ENCODE measurements at regions not wholly inside any gene's neighbourhood (a gene's known extent, or its start where the extent isn't known, plus 50 kb on each side); places are given as distances from the start of the nearest gene placed in this dataset.
A peak's percentile ranks its signal among the peaks of the same experiment; 100 is the strongest.
"Not testable (repeated sequence)": the region's sequence is repeated elsewhere in the genome, so short reads cannot be mapped to it uniquely, and the experiment has no call there.

DNA sequence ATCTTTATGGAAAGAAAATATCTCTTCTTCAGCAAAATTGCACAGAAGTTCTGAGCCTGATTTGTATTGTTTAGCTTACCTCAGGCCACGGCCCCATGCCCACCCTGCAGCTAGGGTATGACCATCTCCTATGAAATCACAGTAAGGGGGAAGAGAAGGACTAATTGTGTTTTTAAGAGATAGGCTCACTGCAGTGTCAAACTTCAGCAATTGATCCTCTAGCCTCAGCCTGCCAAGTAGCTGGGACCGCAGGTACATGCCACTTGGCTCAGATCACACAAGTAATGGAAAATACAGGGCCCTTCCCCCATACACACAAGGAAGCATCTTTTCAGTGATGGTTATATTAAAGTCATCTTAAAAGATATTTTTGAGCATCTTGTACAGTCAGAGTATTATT lies 60.0 kb downstream of the DMAC1 start:
- no peak for DNase-seq

DNA sequence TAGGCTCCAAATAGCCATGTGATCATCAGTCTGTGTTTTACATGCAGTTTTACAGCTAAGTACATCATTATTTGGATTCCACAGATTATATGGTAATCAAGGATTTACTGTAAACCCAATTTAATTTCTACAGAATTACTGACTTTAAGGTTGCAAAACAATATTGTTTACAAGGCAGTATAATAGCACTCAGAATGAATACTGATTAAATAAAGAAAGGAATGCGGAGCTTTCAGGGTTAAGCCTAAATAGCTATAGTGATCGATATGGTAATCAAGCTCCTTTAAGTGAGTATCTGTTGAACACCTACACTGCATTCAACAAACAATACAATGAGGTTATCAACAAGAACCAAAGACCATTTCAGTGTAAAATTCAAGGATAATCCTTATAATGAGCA lies 64.3 kb downstream of the DMAC1 start:
- no peak for DNase-seq

DNA sequence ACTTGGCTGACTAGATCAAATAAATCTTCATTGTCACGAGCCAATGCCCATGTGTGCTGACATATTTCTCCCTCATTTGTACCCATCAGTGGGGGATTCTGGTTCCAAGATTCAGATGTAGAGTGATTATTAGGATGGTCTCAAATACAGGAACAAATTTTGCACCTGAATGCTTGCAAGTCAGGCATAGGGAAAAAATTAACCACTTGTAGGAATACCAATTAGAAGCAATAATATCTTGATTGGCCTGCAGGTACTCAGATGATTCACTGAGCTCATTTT lies 69.5 kb downstream of the DMAC1 start:
- DNase-seq, result no peak

DNA sequence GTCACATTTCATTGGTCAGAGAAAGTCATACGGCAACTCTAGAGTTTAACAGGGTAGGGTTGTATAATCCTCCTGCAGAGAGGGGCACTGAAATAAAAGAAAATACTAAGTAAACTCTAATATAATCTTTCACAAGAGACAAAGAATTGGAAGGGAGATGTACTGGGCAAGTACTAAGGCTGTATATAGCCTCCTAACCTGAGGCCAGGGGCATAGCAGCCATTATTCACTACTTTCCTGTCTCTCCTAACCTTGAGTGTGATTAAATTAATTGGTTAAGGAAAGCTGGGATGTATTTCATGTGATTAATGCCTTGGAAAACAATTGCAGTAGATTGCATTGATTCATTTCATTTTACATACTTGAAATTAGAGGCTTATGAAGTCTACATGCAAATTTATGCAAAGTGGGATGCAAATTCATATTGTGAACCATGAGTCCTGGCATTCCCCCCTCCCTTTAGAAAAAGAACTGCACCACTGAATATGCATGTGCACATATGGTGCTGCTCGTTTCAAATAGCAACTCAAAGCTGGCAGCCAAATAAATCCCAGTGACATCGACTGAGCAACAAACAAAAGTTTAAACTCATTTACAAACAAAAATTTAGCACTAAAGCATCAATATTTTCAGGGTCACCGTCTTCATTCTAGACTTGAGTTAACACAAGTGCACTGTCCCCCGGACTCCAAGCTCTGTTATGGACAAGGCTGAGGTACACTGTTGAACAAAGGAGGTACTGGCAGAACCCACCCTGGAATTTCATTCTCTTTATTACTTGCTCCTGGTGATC lies 70.0 kb downstream of the DMAC1 start:
- no peak for DNase-seq

DNA sequence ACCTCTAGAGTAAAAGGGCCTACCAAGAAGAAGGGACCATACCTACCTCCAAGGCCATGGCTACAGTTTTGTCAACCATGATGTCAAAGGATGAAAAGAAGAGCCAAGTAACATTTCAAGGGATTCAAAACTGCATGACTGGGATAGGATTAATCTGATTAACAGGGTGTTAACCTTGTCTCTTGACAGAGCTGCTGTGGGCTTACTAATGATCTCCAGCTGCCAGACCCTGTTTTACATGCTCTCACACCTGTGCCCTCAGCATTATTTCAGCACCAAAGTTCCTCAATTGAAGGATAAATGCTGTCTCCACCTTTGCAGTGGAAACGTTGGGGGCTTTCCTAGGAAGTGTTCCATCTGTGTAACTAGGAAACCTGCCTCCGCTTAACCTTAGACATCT lies 78.3 kb downstream of the DMAC1 start:
- no peak for DNase-seq

DNA sequence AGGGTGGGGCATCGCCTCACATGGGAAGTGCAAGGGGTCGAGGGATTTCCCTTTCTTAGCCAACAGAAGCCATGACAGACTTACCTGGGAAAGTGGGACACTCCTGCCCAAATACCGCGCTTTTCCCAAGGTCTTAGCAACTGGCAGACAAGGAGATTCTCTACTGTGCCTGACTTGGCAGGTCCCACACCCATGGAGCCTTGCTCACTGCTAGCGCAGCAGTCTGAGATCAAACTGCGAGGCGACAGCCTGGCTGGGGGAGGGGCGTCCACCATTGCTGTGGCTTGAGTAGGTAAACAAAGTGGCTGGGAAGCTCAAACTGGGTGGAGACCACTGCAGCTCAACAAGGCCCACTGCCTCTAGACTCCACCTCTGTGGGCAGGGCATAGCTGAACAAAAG lies 86.5 kb downstream of the DMAC1 start:
- DNase-seq, result not testable (repeated sequence)

DNA sequence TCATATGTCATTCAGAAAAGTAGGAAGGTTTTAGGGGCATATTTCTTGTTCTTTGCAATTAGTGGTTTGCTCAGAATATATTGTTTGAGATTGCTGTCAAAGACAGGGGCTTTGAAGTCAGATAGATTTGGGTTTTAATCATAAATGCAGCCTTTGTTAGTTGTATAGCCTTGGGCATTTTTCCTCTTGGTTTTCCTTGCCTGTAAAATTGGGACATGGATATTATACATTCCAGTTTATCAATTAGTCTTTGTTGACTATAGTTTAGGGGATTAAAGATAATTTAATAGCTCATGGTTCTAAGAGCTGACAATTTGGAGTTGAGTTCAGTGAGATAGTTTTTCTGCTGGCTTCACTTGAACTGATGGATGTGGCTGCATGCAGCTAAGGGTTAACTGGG lies 88.9 kb downstream of the DMAC1 start:
- no peak for DNase-seq

DNA sequence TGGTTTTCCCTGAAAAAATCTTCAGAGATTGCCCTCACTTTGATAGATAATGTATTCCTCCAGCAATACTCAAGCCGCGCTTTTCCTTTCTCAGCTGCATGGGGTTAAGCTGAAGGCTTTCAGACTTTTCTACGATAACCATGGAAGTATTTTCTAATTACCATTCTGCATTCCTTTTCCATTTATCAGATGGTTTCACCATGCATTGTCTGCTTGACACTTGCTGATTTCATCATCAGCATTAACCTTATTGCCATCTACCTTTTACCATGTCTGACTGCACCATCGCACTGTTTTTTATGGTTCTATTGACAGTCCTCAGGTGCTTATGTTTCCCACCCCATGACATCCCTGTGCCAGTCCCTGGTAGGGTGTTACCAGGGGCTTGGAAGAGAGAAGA lies 91.6 kb downstream of the DMAC1 start:
- no peak for DNase-seq

DNA sequence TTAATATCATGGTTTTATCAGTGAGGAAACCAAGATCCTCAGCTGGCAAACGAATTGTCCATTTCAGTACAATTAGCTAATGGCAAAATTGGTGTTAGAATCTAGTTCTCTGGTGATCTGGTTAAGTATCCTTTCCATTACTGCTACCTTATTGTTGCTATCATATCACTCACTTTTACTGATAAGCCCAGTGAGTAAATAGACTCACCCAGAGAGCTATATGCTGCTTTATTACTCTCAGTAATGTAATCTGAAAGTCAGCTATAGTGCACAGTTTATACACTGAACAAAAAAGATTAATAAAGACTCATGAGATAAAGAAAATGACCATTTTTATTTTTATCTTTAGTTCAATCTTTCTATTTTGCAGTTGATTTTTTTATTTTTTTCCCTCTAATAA lies 95.0 kb downstream of the DMAC1 start:
- no peak for DNase-seq

DNA sequence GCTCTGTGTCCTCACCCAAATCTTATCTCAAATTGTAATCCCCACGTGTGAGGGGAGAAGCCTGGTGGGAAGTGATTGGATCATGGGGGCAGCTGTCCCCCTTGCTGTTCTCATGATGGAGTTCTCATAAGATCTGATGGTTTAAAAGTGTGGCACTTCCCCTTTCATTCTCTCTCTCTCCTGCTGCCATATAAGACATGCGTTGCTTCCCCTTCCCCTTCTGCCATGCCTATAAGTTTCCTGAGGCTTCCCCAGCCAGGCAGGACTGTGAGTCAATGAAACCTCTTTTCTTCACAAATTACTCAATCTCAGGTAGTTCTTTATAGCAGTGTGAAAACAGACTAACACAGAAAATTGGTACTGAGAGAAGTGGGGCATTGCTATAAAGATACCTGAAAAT lies 107.7 kb downstream of the DMAC1 start:
- DNase-seq, result no peak

DNA sequence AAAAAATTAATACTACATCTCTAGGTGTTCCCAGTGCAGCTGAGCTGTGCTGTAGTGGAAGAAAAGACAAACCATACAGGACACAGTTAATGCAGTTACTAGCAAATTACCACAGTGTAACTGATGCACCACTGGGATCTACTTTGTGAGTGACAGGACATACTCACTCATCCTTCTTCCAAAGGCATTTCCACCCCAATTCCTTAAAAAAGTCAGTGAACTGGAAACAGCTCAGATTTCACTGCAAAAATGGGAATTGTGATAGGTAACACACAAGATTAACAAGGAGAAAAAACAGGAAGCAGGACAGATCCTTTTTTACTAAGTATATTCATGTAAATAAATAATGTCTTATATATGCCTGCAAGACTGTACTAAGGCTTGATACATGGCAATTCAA lies 109.6 kb downstream of the DMAC1 start:
- DNase-seq, result no peak

DNA sequence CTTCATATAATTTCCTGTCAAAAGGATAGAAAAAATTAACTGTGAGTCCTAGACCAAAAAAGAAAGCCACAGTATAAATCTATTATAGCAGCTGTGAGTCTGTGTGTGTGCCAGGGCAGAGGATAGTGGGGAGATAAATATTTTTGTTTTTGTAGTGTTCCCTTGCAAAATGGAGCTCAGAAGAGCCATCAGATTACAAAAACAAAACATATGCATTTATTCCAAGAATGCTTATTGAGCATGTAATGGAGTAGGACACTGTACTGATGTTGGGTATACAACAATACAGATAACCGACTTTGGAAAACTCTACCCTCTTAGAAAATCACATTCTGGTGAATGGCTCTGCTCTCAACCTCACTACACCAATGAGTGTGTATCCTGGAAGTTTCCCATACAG lies 111.0 kb downstream of the DMAC1 start:
- DNase-seq, result no peak

DNA sequence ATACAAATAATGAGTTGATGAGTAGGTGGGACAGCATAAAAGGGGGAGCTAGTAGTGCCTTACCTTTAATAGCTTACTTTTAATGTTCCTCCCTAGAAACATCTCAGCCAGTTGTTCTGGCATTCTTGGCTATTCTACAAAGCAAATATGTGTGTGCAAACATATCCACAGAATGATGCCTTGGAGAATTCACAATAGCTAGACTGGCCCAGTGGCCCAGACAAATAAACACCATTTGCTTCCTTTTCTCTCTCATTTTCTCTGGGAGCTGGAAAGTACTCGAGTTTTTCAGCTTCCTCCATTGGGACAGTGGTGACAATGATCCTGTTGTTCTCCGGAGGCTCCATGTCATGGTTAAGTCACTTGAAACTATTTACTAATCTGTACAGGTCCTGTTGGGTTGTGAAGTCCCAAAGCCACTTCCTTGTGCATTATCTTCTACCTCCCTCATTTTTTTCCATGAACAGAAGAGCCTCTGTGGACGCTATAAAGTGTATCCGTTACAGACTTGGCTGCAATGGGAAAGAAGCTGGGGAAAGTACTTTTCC lies 122.9 kb downstream of the DMAC1 start:
- DNase-seq, result no peak

DNA sequence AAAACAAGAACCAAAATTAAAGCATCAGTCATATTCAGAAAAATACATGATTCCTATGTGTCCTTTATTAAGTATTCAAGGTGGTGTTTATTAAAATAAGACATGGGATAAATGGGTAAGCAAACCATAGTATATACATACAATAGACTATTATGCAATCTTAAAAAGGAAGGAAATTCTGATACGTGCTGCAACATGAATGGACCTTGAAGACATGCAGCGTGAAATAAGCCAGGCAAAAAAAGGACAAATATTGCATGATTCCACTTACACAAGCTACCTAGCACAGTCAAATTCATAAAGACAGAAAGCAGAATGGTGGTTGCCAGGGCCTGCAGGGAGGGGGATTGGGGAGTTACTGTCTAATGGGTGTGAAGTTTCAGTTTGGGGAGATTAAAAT lies 127.7 kb downstream of the DMAC1 start:
- no peak for DNase-seq

DNA sequence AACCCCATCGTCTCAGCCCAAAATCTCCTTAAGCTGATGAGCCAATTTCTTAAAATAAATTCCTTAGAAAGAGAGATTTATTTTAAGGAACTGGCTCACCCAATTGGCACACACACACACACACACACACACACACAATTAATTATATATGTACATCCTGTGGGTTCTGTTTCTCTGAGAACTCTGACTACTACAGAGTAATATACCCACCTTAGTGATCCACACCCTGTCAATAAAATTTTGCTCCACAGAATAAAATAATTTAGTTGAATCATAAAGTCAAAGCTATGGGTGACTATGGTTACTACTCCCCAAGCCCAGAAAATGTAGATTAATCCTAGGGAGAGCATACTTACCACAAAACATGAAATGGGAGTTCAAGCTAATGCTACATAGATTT lies 131.0 kb downstream of the DMAC1 start:
- no peak for DNase-seq

DNA sequence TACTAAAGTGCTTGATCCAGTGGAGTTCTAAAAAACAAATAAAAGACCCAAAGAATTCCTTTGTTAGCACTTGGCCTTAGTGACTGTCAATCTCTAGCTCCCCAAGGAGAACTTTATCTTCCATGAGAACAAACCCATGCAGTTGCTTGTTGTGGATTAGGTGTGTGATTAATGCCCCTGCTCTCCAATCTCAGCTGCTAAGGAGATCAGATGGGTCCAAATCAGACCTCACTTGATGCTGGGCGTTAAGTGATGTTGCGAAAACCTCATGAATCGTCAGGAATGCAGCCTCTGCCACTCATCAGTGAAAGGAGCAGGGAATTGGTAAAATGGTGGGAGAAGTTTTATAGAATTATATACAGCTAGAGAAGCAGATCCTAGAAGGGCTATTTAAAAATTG lies 133.7 kb downstream of the DMAC1 start:
- no peak for DNase-seq

DNA sequence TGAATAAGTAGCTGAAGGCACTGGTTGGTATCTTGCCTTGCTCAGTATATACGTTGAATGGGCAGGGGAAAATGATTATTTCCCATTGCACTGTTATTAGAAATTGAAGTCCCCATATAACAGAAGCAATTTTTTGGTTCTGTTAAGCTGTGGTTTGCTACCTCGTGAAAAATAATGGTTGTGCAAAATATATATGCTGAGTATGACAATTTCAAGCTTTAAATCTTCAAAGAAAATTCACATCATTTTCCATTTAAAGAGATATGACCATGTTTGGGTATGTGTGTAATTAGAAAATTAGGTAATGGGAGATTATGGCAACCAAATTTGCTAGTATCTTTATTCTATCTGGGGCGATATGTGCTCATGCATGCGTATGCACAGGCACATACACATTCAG lies 139.8 kb downstream of the DMAC1 start:
- DNase-seq, result no peak

DNA sequence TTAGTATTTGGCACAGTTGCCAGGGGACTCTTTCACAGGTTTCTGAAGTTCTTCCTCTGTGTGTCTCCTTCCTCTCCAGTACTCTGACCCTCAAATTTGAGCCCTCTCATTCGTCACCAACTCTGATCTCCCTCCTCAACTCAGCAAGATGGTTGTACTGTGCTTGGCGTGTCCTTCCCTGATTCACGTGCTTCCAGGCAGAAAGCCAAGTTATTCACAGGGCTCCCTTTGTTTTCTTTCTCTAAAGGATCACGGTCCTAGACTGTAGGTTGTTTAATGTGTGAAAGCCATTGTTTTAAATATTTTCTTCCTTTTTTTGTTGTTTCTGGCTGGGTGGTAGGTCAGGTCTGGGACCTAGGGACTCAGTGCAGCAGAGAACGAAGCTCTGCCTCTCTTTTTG lies 142.9 kb downstream of the DMAC1 start:
- no peak for DNase-seq

DNA sequence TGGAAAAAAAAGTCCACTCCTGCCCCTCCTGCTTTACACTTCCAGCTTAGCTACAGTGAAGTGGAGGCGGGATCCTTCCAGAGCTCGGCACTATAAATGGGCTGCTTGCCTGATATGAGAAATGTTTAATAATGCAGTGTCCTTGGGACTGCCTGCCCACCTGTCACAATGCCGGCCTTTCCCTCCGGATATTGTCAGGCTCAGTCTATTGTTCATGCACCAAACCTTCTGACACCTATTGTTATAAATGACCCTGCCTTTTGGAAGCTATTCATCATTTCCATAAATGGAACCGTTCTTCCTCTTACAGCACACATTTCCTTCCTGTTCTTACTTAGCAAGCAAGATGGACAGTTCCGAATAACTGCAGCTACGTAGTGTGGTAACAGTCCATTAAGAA lies 146.3 kb downstream of the DMAC1 start:
- no peak for DNase-seq

DNA sequence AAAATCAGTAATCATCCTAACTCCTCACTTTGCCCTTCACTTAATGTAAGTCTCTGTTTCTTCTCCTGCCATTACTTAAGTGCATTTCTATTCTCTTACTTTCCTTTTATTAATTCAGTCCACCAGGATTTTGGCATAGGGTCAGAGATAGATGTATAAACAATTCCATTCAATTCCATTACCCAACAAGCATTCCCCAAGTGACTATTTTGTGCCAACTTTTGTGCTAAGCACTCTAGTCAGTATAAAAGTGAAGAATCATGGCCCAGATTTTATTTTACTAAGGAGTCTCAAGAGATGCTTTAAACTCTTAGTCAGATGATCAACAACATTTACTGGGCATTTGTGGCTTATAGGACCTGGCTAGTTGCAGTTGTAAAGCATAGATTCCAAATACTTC lies 159.3 kb downstream of the DMAC1 start:
- no peak for DNase-seq

DNA sequence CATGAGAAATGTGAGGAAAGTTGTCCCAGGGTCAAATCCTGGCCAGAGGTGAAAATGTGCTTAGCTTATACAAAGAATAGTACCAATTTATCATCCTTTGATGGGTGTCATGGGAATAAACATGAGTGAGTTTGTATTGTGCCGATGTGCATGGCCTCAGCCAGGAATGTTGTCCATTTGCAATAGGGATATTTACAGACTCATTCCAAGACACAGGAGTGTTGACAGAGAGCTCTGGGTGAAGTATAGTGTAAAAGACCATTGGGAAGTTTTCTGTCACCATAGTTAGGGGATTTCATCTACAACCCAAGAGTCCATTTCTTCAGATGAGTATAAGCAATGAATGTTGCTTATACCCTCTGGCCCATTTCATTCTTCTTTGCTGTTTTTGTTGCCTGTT lies 160.1 kb downstream of the DMAC1 start:
- no peak for DNase-seq

DNA sequence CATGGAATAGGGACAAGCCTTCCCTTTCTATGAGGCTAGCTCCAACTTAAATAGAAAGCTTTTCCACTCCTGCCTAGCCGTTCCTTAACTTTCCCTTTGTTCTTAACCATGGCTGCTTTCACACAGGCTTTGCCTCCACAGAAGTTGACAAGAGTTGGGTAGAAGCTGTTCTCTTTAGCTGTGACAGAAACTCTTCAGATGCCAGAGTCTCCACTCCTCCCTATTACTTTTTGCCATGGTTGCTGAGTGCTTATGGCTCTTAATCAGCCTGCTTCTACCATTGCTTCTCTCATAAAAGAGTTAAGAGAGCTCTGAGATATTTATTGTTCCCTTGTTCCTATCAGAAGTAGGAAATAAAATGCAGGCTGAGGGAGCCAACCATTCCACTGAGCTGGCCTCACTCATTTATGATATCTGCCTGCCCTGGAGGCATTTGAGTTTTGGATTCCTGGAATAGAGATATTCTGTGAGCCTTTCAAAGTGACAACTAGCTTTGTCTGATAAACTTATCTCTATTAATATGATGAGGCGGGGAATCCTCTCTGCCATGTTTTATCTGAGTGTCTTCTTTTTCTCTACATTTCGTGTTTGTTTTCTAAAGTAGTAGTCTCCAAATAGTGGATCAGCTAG lies 162.6 kb downstream of the DMAC1 start:
- DNase-seq, result no peak

DNA sequence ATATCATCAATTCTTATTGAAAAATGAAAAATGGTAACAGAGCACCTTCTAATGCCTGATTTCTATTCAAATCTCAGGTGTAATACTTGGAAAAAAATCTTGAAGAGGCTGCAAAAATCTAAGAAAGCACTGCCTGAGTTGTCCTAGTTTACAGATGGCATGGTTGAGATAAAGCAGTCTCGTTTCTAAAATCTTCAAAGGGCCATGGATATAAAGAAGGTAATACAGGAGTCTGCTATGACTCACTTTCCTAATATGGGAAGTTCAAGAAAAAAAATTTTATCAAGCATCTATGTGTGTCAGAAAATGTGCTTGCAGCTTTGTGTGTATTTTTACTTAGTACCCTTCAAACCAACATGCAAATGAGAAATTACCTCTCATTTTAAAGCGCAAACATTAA lies 163.3 kb downstream of the DMAC1 start:
- no peak for DNase-seq

DNA sequence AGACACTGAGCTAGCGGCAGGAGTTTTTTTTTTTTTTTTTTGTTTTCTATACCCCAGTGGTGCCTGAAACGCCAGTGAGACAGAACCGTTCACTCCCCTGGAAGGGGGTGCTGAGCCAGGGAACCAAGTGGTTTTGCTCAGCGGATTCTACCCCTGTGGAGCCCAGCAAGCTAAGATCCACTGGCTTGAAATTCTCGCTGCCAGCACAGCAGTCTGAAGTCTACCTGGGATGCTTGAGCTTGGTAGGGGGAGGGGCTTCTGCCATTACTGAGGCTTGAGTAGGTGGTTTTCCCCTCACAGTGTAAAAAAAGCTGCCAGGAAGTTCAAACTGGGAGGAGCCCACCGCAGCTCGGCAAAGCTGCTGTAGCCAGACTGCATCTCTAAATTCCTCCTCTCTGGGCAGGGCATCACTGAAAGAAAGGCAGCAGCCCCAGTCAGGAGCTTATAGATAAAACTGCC lies 173.0 kb downstream of the DMAC1 start:
- peak; percentile 19 for DNase-seq

DNA sequence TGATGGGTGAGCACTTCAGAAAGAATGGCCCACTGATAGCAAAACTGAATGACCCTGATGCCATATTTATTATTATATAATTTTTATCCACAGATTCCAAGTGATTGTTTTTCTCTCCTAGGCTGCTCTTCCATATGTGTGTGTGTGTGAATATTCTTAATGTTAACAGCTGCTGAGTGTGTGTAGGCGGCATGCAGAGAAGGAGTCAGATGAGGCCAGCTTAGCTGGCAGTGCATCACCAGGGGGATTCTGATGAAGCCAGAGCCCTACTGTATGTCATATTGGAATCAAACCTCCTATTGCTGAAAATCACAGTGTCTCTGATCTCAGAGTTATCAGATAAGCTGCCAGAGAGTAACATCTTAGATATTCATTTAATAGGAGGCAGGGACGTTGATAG lies 177.1 kb downstream of the DMAC1 start:
- DNase-seq, result no peak
